ENCODE measurements at regions not wholly inside any gene's neighbourhood (a gene's known extent, or its start where the extent isn't known, plus 50 kb on each side); places are given as distances from the start of the nearest gene placed in this dataset.

GRCh38 chr15:69530991-69531664, 78.5 kb downstream of the RPLP1 start:
- DNase-seq = no peak

GRCh38 chr15:69531665-69532027, 79.0 kb downstream of the RPLP1 start:
- no peak for DNase-seq

- DNase-seq = no peak
These were observed 79.4 kb downstream of the RPLP1 start for GRCh38 chr15:69532066-69532465.

GRCh38 chr15:69532856-69533255, 80.2 kb downstream of the RPLP1 start:
- DNase-seq = no peak

- no peak for DNase-seq
These were observed 80.9 kb downstream of the RPLP1 start for GRCh38 chr15:69533522-69533921.

GRCh38 chr15:69535101-69535638, 82.6 kb downstream of the RPLP1 start:
- no peak for DNase-seq

GRCh38 chr15:69535998-69536397, 83.4 kb downstream of the RPLP1 start:
- no peak for DNase-seq

GRCh38 chr15:69536726-69537512, 84.3 kb downstream of the RPLP1 start:
- DNase-seq = no peak

- DNase-seq = no peak
These were observed 85.3 kb downstream of the RPLP1 start for GRCh38 chr15:69537901-69538300.

- no peak for DNase-seq
These were observed 85.8 kb downstream of the RPLP1 start for GRCh38 chr15:69538379-69538778.

GRCh38 chr15:69539345-69539744, 86.7 kb downstream of the RPLP1 start:
- DNase-seq = no peak

GRCh38 chr15:69540622-69541021, 88.0 kb downstream of the RPLP1 start:
- no peak for DNase-seq

- DNase-seq = no peak
These were observed 89.4 kb downstream of the RPLP1 start for GRCh38 chr15:69542028-69542427.

- DNase-seq = no peak
These were observed 91.2 kb downstream of the RPLP1 start for GRCh38 chr15:69543681-69544364.

- no peak for DNase-seq
These were observed 91.9 kb downstream of the RPLP1 start for GRCh38 chr15:69544365-69545113.

- no peak for DNase-seq
These were observed 93.6 kb downstream of the RPLP1 start for GRCh38 chr15:69546182-69546581.

GRCh38 chr15:69548395-69549180, 96.0 kb downstream of the RPLP1 start:
- no peak for DNase-seq

GRCh38 chr15:69551391-69552056, 98.9 kb downstream of the RPLP1 start:
- DNase-seq = no peak

GRCh38 chr15:69552057-69552815, 99.6 kb downstream of the RPLP1 start:
- no peak for DNase-seq

- no peak for DNase-seq
These were observed 101.1 kb downstream of the RPLP1 start for GRCh38 chr15:69553686-69554085.

All from CD4-positive, alpha-beta T cell treated with Interleukin-17A for 1 hour (primary cell).